Caco-2 (cell line): ENCODE measurements at regions not wholly inside any gene's neighbourhood (a gene's known extent, or its start where the extent isn't known, plus 50 kb on each side); places are given as distances from the start of the nearest gene placed in this dataset.

ENCODE experiments used
- BruUV-seq: library from RNA; stranded (reverse); fragments of 400-500 nt; replicated peaks from 2 replicates; lab custom pipeline; 2021; lab: Mats Ljungman, UMichigan
- CTCF ChIA-PET: fragments of 300-600 bp; sonication (Branson Sonifier 250); formaldehyde crosslinking; loops from one replicate; lab custom pipeline; 2022; ENCODE audit warnings: antibody characterized with exemption; lab: Charles Lee
- POLR2A ChIA-PET: fragments of 300-600 bp; sonication (Branson Sonifier 250); formaldehyde crosslinking; loops from one replicate; lab custom pipeline; 2022; ENCODE audit warnings: antibody characterized with exemption; lab: Charles Lee
- DNase-seq, 2 experiments: peaks; one replicate each; pipeline versions ENCODE4 v3.0.0 to v3.0.0-alpha.2; 2020 to 2022
- H3K27me3 ChIP-seq: replicated peaks from 2 replicates; pipeline ENCODE4 v1.6.0; 2011; ENCODE audit warnings: low read length; ENCODE audit not compliant: control insufficient read depth, insufficient read depth
- H3K36me3 ChIP-seq: 2 replicates; pipeline ENCODE4 v1.5.1; 2011; ENCODE audit warnings: low read length; ENCODE audit not compliant: control insufficient read depth, insufficient read depth
- H3K4me1 ChIP-seq: fragments of 250-450 bp; sonication (Bioruptor Pico); 2 replicates; pipeline ENCODE4 v1.5.1; 2020; ENCODE audit warnings: mild to moderate bottlenecking
- H3K4me3 ChIP-seq: 2 replicates; pipeline ENCODE4 v1.5.1; 2011; ENCODE audit warnings: low read depth, mild to moderate bottlenecking, control low read depth, low read length
- H3K9me3 ChIP-seq: fragments of 250-450 bp; sonication (Bioruptor Pico); 2 replicates; pipeline ENCODE4 v1.5.1; 2020; ENCODE audit warnings: mild to moderate bottlenecking, moderate library complexity
- H3K27ac Mint-ChIP-seq: one replicate; pipeline ENCODE4 v1.8.0; 2022; ENCODE audit warnings: mixed read lengths; ENCODE audit not compliant: unreplicated experiment
- H3K27me3 Mint-ChIP-seq: one replicate; pipeline ENCODE4 v1.8.0; 2022; ENCODE audit warnings: mixed read lengths; ENCODE audit not compliant: insufficient read depth, unreplicated experiment
- H3K36me3 Mint-ChIP-seq: one replicate; pipeline ENCODE4 v1.8.0; 2022; ENCODE audit warnings: mild to moderate bottlenecking, mixed read lengths; ENCODE audit not compliant: insufficient read depth, unreplicated experiment
- H3K4me1 Mint-ChIP-seq: one replicate; pipeline ENCODE4 v1.8.0; 2022; ENCODE audit warnings: low read depth, mixed read lengths; ENCODE audit not compliant: unreplicated experiment
- H3K4me3 Mint-ChIP-seq: one replicate; pipeline ENCODE4 v1.8.0; 2022; ENCODE audit warnings: mild to moderate bottlenecking, moderate library complexity, mixed read lengths; ENCODE audit not compliant: unreplicated experiment
- H3K9me3 Mint-ChIP-seq: one replicate; pipeline ENCODE4 v1.8.0; 2022; ENCODE audit warnings: mixed read lengths; ENCODE audit not compliant: unreplicated experiment
- CTCF ChIP-seq, 2 experiments: fragments of 200-600 bp in 1 of 2; IDR thresholded peaks; 1 replicate in 1 of 2; 2 replicates in 1 of 2; pipeline versions ENCODE4 v1.5.1 to v1.8.0; 2011 to 2022; ENCODE audit warnings: antibody characterized with exemption in 1 of 2, control low read depth in 1 of 2, inconsistent platforms in 1 of 2, low read depth in 1 of 2, low read length in 1 of 2, mild to moderate bottlenecking in 1 of 2, moderate library complexity in 1 of 2; ENCODE audit not compliant: insufficient read depth in 1 of 2, severe bottlenecking in 1 of 2, unreplicated experiment in 1 of 2
- intact Hi-C: fragments of 100-400 bp; cut with micrococcal nuclease; formaldehyde crosslinking; loops from one replicate; pipeline ENCODE4 v1.10.0; 2022; ENCODE audit not compliant: unreplicated experiment

- POLR2A ChIA-PET = no interaction called here
- intact Hi-C loops = no loop called here
- no peak for TF ChIP-seq CTCF (IDR thresholded peaks at IDR 0.05; ENCODE audit: insufficient read depth in 1 of 2, low read depth in 1 of 2, low read length in 1 of 2, severe bottlenecking in 1 of 2, unreplicated experiment in 1 of 2)
Measured at GRCh38 chr5:164688437-164688836, 1183.0 kb downstream of the MAT2B start.

GRCh38 chr5:164708831-164709230, 1203.4 kb downstream of the MAT2B start:
- DNase-seq = no peak
- POLR2A ChIA-PET = no interaction called here
- Mint-ChIP-seq H3K9me3 (no peaks in the 10 kb centered on the region), H3K27ac (no peak overlapping the region), H3K4me1 (no peaks in the 10 kb centered on the region), H3K4me3 (no peak overlapping the region), H3K27me3 (no peaks in the 10 kb centered on the region), H3K36me3 (no peaks in the 10 kb centered on the region)
- Histone ChIP-seq H3K27me3 (no peaks in the 10 kb centered on the region), H3K4me1 (no peaks in the 10 kb centered on the region), H3K4me3 (no peak overlapping the region), H3K9me3 (no peaks in the 10 kb centered on the region), H3K36me3 (no peaks in the 10 kb centered on the region)
- no peak for TF ChIP-seq CTCF (IDR thresholded peaks at IDR 0.05; ENCODE audit: insufficient read depth in 1 of 2, low read depth in 1 of 2, low read length in 1 of 2, severe bottlenecking in 1 of 2, unreplicated experiment in 1 of 2)
- CTCF ChIA-PET = no interaction called here
- intact Hi-C loops = no loop called here
- no TSS peak for BruUV-seq

More at GRCh38 chr5:164688437-164688836, 1183.0 kb downstream of the MAT2B start:
- no TSS peak for BruUV-seq
- Histone ChIP-seq H3K27me3 (no peaks in the 10 kb centered on the region), H3K4me1 (no peaks in the 10 kb centered on the region), H3K36me3 (no peaks in the 10 kb centered on the region), H3K4me3 (no peak overlapping the region), H3K9me3 (no peaks in the 10 kb centered on the region)
- no peak overlapping the region for H3K27ac Mint-ChIP-seq
- CTCF ChIA-PET = no interaction called here
- H3K4me1 Mint-ChIP-seq = no peaks in the 10 kb centered on the region
- H3K4me3 Mint-ChIP-seq = no peak overlapping the region
- H3K36me3 Mint-ChIP-seq = no peaks in the 10 kb centered on the region
- DNase-seq = no peak
- H3K27me3 Mint-ChIP-seq = no peaks in the 10 kb centered on the region
- H3K9me3 Mint-ChIP-seq = no peaks in the 10 kb centered on the region

- no peak for DNase-seq
- H3K9me3 ChIP-seq = no peaks in the 10 kb centered on the region
- H3K27me3 ChIP-seq = no peaks in the 10 kb centered on the region
- no TSS peak for BruUV-seq
- Mint-ChIP-seq H3K36me3 (no peaks in the 10 kb centered on the region), H3K9me3 (no peaks in the 10 kb centered on the region), H3K4me3 (no peak overlapping the region), H3K4me1 (no peaks in the 10 kb centered on the region), H3K27me3 (no peaks in the 10 kb centered on the region), H3K27ac (no peak overlapping the region)
- intact Hi-C loops = no loop called here
- H3K36me3 ChIP-seq = no peaks in the 10 kb centered on the region
- no peak for TF ChIP-seq CTCF (IDR thresholded peaks at IDR 0.05; ENCODE audit: insufficient read depth in 1 of 2, low read depth in 1 of 2, low read length in 1 of 2, severe bottlenecking in 1 of 2, unreplicated experiment in 1 of 2)
- no peaks in the 10 kb centered on the region for H3K4me1 ChIP-seq
- H3K4me3 ChIP-seq = no peak overlapping the region
- ChIA-PET CTCF (no interaction called here), POLR2A (no interaction called here)
Measured at GRCh38 chr5:164713682-164714081, 1208.3 kb downstream of the MAT2B start.
